HG02588 (cell line): ENCODE measurements at regions not wholly inside any gene's neighbourhood (a gene's known extent, or its start where the extent isn't known, plus 50 kb on each side); places are given as distances from the start of the nearest gene placed in this dataset.

ENCODE experiments used
- ATAC-seq: cut with Tn5 transposase; IDR thresholded peaks from one replicate; pipeline ENCODE4 v1.9.1; 2021; ENCODE audit warnings: mild to moderate bottlenecking, moderate library complexity; ENCODE audit not compliant: unreplicated experiment

DNA sequence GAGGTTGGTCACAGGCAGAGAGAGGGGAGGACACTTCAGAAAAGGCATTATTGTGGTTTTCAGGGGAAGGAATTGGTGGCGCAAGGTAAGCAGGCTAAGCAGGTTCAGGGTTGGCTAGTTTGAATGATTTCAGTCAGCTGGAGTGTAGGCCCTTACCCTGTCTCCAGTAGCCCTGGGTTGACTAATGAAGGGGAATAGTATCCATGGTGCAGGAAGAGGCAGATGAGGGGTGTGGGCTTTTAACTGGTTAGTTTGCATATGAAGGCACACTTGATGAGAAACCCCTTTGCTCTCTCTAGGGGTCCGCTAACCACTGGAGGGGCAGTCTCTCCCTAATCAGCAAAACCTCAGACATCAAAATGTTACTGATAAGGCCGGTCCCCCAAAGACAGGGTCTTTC, 249.7 kb downstream of the AASDHPPT start:
- ATAC-seq: no peak

DNA sequence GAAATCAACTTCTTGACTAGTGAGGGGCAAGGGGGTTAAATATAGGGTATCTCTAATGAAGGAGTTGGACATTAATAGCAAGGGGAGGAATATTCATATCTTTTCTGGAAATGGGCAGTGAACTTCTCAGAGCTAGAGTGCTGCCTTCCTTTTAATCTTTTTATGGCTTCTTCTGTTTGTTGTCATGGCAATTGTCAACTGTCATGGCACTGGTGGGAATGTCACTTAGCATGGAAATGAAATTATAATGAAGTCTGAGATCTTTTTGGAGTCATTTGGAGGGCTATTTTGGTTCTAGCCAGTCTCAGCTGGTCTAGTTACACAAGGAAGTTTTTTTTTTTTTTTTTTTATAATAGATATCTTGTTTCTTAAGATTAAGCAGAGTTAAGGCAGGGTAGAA, 250.2 kb downstream of the AASDHPPT start:
- no peak for ATAC-seq

GRCh38 chr11:106329273-106330018, 252.0 kb downstream of the AASDHPPT start:
- ATAC-seq: no peak

DNA sequence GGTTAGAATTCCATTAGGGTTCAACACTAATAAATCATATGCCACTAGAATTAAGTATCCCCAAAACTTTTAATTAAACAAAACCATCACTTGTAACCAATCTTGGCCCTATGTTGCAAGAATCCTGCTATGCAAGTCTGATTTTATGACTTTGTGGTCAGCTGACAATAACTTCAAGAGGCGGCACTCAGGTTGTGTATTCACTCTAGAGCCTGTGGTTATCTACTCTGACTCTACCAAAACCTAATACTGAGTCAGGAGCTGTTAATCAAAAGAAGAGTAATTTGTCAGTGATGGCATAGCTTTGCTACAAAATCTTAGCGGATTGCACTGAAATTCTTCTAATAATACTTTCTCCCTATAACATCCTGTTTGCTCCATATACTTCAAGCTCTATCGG, 253.7 kb downstream of the AASDHPPT start:
- no peak for ATAC-seq

DNA sequence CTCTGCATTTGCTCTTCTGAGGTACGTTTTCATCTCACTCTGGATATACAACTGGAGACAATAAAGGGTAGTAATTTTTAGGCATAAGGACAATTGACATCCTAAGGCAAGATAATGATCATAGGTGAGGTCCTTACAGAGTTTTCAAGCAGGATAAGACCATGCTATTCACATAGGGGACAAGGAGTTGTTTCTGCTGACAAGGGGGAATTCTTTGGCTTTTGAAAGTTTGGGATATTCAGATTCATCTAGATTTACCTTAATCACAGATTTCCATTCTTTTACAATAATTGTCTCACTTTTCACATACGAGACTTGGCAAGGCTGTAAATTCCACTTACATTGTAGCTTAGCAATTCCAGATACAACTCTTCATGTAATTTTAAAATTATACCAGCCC, 256.2 kb downstream of the AASDHPPT start:
- ATAC-seq: no peak

- no peak for ATAC-seq
Observed at GRCh38 chr11:106344394-106344793, 266.9 kb downstream of the AASDHPPT start.

DNA sequence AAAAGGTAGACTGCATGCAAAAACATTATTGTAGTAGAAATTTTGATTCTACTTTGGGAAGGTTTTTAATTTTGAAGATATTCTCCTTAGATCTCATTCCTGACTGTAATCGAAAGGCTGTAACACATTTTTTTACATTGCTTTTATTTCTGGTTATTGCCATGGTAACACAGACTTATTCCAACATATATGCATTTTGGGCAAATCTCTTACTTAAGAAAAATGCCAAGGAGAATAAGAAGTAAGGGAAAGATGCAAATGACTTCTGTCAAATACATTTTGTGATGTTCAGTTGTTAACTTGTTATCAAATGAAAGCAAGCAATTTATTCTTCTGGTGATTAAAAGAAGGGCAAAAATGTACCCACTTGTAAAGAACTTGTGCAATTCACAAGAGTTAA, 267.5 kb downstream of the AASDHPPT start:
- ATAC-seq: no peak

DNA sequence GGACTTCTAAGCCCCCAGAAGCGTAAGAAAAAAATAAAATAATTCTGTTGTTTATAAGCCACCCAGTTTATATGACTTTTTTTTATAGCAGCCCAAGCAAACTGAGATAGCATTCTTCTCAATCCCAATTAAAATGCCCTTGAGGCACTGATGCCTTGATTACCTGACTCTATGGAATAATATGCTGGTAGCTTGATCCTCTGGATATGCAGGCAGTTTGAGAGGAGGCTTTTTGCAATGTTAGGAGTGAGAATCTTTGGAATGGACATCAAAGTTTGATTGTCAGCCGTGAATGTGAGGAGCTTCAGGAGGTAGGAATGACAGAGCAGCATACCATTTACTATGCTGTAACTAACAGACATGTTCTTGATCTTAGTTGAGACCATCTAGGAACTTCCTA, 275.6 kb downstream of the AASDHPPT start:
- ATAC-seq: no peak

- no peak for ATAC-seq
Observed at GRCh38 chr11:106369224-106369623, 291.8 kb downstream of the AASDHPPT start.

- no peak for ATAC-seq
Observed at GRCh38 chr11:106378513-106379179, 301.2 kb downstream of the AASDHPPT start.

GRCh38 chr11:106379265-106379664, 301.8 kb downstream of the AASDHPPT start:
- no peak for ATAC-seq

DNA sequence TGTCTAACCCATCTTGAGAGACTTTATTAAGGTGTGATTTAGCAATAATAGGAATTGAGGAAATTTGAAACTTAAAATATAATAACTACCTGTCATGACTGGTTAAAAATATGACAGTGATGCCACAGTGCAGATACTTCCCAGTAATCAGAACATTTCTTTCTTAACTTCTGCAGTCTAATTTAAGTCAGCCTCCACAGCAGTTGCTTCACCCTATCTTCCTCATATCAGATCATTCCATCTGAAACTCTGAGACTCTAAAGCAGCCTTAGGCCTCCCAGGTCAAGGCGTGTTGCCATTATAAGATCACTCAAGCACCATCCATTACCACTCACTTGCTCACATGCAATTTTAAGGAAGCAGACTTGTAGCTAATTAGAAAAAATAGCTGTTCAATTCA, 302.2 kb downstream of the AASDHPPT start:
- no peak for ATAC-seq

GRCh38 chr11:106381895-106382294, 304.4 kb downstream of the AASDHPPT start:
- ATAC-seq: no peak

GRCh38 chr11:106384429-106384828, 307.0 kb downstream of the AASDHPPT start:
- no peak for ATAC-seq

DNA sequence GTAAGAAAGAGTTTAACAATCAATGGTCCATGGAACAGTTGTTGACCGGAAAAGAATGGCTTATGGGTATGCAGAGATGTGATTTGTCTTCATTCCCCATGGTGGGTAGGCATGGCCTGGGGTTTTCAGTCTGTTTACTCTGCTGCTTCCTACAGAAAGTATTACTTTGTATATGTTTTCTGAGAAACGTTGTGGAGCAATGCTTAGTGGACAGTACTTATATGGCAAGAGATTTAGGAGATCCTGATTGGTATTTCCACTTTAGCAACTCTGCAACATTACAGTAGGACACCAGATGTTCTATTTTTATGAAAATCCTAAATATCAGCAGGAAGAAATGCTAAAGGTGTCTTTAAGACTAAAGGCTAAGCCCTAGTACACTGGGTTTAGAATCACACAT, 309.1 kb downstream of the AASDHPPT start:
- ATAC-seq: no peak

- ATAC-seq: no peak
Observed at GRCh38 chr11:106389101-106389500, 311.6 kb downstream of the AASDHPPT start.

DNA sequence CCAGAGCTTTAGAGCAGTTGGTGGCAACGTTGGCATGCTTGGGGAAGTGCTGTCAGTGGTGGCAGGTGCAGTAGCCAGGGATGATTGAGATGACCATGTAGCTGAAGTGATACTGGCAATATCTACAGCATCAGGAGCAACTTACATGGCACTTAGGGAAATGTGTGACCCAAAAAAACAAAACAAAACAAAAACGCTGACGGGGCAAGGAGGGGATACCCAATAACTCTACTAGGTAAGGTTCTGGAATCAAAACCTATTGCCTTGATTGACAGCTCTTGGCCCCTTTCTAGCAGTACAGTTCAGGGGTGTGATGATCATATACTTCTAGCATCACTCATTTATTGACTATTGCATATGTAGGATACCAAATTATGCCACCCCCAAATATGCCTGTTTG, 312.6 kb downstream of the AASDHPPT start:
- no peak for ATAC-seq

DNA sequence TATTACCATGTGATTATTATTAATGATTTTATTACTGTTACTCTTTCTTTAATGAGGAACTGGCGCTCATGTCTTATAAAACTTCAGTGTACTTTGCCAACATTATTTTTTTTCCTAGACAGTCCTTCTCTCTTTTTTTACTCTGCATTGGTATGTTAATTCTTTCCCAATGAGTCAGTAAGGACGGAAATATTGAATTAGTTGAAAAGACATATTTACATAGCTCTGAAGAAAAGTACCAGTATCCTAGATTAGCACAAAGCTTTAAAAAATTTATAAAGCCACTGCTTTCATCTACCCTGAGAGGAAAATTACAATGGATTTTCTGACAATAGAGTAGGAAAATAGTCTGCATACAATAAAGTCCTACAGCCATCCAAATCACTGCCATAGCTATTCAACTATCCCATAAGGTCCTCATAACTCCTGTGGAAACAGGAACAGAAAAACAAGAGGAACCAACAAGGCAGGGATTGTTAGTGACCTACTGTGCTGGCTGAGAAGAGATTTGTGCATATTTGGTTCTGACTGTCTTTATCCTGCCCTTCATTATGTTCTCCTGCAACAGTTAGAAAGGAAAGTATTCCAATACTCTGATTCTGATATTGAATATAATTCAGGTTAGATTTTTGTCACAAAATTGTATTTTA, 314.4 kb downstream of the AASDHPPT start:
- no peak for ATAC-seq

DNA sequence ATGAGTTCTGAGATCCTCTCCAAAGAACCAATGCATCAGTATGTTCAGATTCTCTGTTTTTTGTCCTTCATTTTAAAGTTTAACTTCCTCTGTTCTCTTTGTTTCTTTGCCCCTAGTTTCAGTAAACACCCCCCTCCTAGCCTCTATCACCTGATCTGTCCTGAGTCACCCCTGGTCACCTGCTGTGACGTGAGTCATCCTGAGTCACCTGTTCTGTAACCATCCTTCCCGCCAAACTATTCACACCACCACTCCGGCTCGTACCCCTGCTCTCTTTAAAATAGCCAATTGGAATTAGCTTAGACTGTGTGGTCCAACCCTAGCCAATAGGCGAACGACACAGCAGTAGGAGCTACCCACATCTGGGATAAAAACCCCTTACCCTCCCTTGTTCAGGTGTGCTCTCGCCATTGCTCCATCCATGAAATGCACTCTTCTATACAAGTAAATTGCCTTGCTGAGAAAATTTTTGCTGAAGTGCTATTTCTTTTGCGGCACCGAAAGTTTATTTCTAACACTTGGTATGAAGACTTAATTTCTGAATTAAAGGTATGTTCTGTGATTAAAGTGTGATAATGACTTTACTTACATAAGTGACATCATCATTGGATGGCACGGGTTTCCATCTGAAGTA, 318.4 kb downstream of the AASDHPPT start:
- ATAC-seq: no peak

DNA sequence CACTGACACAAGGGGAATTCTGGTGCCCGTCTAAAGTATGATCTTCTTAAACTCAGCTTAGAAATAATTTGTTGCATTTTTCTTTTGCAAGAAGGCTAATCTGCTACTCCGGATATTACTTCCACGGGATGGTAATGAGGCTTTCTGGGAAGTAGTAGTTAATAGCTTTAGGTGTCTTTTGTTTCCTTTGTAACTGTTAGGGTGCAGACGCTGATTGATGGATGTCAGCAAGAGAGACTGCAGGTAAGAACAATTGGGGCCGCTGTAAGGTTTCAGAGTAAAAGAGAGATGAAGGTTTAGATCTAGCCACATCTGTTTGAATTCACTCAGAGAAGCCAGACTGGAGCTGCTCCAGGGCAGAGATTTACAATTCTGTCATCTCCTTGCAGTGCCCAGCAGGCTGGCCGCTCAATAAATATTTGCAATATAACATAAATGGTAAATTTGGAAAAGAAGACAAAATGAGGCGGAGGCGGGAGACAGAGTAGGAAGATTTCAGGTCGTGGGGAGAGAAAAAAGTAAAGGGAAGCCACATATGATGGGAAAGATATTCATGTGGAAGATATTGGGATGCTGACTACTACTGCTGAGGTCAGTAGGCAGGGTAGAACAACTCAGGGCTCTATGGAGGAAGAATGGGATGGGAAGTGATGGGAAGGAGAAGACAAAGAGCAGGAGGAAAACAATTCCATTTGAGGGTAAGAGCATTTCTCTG, 320.5 kb downstream of the AASDHPPT start:
- ATAC-seq: no peak

DNA sequence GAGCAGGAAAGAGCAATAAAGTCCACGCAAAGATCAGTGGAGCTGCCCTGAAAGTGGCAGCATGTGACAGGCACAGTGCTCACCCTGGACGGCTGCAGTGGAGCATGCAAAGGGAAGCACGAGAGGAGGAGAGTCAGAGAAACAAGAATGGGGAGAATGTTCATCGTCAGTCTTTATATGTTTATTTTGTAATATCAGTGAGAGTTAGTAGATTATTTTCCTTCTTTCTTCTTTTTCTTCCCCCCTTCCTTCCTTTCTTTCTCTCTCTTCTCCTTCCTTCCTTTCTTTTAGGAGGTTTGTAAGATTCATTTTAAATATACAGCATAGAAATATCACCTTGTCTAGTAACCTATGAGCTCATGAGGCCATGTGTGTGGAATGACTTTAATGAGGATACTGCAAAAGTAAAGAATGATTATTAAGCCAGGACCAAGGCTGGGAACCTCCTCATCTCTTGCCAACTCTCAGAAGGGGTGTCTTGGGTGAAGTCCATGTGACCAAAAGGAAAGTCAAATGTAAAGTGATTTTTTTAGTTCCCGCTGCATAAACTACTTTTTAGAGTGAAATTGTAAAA, 321.1 kb downstream of the AASDHPPT start:
- no peak for ATAC-seq
